Skeletal muscle cell (primary cell): ENCODE measurements at regions not wholly inside any gene's neighbourhood (a gene's known extent, or its start where the extent isn't known, plus 50 kb on each side); places are given as distances from the start of the nearest gene placed in this dataset.

Source experiments
- DNase-seq: peaks from one replicate; pipeline ENCODE4 v3.0.0-alpha.2; 2010; ENCODE audit warnings: low read depth
- H3K4me3 ChIP-seq: 2 replicates; pipeline ENCODE4 v1.5.1; 2011; ENCODE audit warnings: low read depth, mild to moderate bottlenecking, control low read depth, low read length, moderate library complexity

GRCh38 chr1:83813576-83813975 is 185.4 kb downstream of the TTLL7 start:
- no peak overlapping the region for H3K4me3 ChIP-seq
- no peak for DNase-seq

- no peak overlapping the region for H3K4me3 ChIP-seq
- DNase-seq: no peak
These were observed 188.8 kb downstream of the TTLL7 start for GRCh38 chr1:83810144-83810543.

- no peak for DNase-seq
- H3K4me3 ChIP-seq: no peak overlapping the region
These were observed 190.4 kb downstream of the TTLL7 start for GRCh38 chr1:83808536-83808935.

GRCh38 chr1:83807821-83808220 is 191.1 kb downstream of the TTLL7 start:
- no peak for DNase-seq
- no peak overlapping the region for H3K4me3 ChIP-seq

- H3K4me3 ChIP-seq: no peak overlapping the region
- no peak for DNase-seq
These were observed 191.7 kb downstream of the TTLL7 start for GRCh38 chr1:83807231-83807630.

GRCh38 chr1:83805921-83806320 is 193.0 kb downstream of the TTLL7 start:
- no peak overlapping the region for H3K4me3 ChIP-seq
- DNase-seq: no peak

- no peak for DNase-seq
- no peak overlapping the region for H3K4me3 ChIP-seq
These were observed 196.3 kb downstream of the TTLL7 start for GRCh38 chr1:83802460-83803152.

GRCh38 chr1:83802023-83802422 is 196.9 kb downstream of the TTLL7 start:
- no peak for DNase-seq

GRCh38 chr1:83800066-83800465 is 198.9 kb downstream of the TTLL7 start:
- DNase-seq: no peak
- H3K4me3 ChIP-seq: no peak overlapping the region

More at GRCh38 chr1:83802023-83802422, 196.9 kb downstream of the TTLL7 start:
- H3K4me3 ChIP-seq: no peak overlapping the region

- no peak for DNase-seq
- H3K4me3 ChIP-seq: no peak overlapping the region
These were observed 199.3 kb downstream of the TTLL7 start for GRCh38 chr1:83799594-83799993.

GRCh38 chr1:83798965-83799364 is 200.0 kb downstream of the TTLL7 start:
- DNase-seq: no peak

GRCh38 chr1:83796409-83796808 is 202.5 kb downstream of the TTLL7 start:
- no peak for DNase-seq
- H3K4me3 ChIP-seq: no peak overlapping the region

More at GRCh38 chr1:83798965-83799364, 200.0 kb downstream of the TTLL7 start:
- no peak overlapping the region for H3K4me3 ChIP-seq

- DNase-seq: no peak
- H3K4me3 ChIP-seq: no peak overlapping the region
These were observed 204.5 kb downstream of the TTLL7 start for GRCh38 chr1:83794384-83794783.

GRCh38 chr1:83791821-83792437 is 207.0 kb downstream of the TTLL7 start:
- DNase-seq: no peak
- no peak overlapping the region for H3K4me3 ChIP-seq

- no peak overlapping the region for H3K4me3 ChIP-seq
- DNase-seq: no peak
These were observed 208.5 kb downstream of the TTLL7 start for GRCh38 chr1:83790446-83790845.

GRCh38 chr1:83787246-83787998 is 211.5 kb downstream of the TTLL7 start:
- no peak overlapping the region for H3K4me3 ChIP-seq
- no peak for DNase-seq

- H3K4me3 ChIP-seq: no peak overlapping the region
- no peak for DNase-seq
These were observed 217.3 kb downstream of the TTLL7 start for GRCh38 chr1:83781667-83782066.

- no peak for DNase-seq
- no peak overlapping the region for H3K4me3 ChIP-seq
These were observed 219.4 kb downstream of the TTLL7 start for GRCh38 chr1:83779565-83779964.

- H3K4me3 ChIP-seq: no peak overlapping the region
- DNase-seq: no peak
These were observed 221.2 kb downstream of the TTLL7 start for GRCh38 chr1:83777758-83778101.

- no peak for DNase-seq
- H3K4me3 ChIP-seq: no peak overlapping the region
These were observed 221.8 kb downstream of the TTLL7 start for GRCh38 chr1:83776913-83777757.
